A549 (cell line): ENCODE measurements at regions not wholly inside any gene's neighbourhood (a gene's known extent, or its start where the extent isn't known, plus 50 kb on each side); places are given as distances from the start of the nearest gene placed in this dataset.

Experiments used
- FOSL2 ChIP-seq, 2 experiments: fragments of 450-650 bp in 1 of 2; fragments of >200 bp in 1 of 2; sonication (Bioruptor Twin) in 1 of 2; formaldehyde crosslinking; IDR thresholded peaks; 2 replicates each; pipeline versions ENCODE4 v1.5.0 to v1.6.1; 2016 to 2020; ENCODE audit warnings: mild to moderate bottlenecking in 1 of 2, moderate library complexity in 1 of 2
- HOXA7 ChIP-seq: fragments of 250-450 bp; sonication (Bioruptor Pico); IDR thresholded peaks from 2 replicates; pipeline ENCODE4 v1.5.0; 2020; ENCODE audit warnings: mild to moderate bottlenecking, moderate library complexity
- MAZ ChIP-seq: fragments of 150-350 bp; IDR thresholded peaks from 2 replicates; pipeline ENCODE4 v1.6.1; 2014; ENCODE audit warnings: antibody characterized with exemption, low read depth, low read length, borderline replicate concordance
- MYC ChIP-seq: IDR thresholded peaks from 2 replicates; pipeline ENCODE4 v1.6.1; 2012; ENCODE audit warnings: mild to moderate bottlenecking, inconsistent platforms, low read length, improper control_type of control experiment, borderline replicate concordance
- POLR2A ChIP-seq: IDR thresholded peaks from 2 replicates; pipeline ENCODE4 v1.6.1; 2012; ENCODE audit warnings: mild to moderate bottlenecking, low read length
- TF ChIP-seq, protein P1 (sequence below): fragments of >200 bp; sonication (Bioruptor Twin); formaldehyde crosslinking; IDR thresholded peaks from 3 replicates; pipeline ENCODE4 v1.5.1; 2016
- TF ChIP-seq, protein P2 (sequence below): IDR thresholded peaks from 2 replicates; pipeline ENCODE4 v1.6.1; 2012
- TF ChIP-seq, protein P3 (sequence below): IDR thresholded peaks from 2 replicates; pipeline ENCODE4 v1.6.1; 2012

DNA sequence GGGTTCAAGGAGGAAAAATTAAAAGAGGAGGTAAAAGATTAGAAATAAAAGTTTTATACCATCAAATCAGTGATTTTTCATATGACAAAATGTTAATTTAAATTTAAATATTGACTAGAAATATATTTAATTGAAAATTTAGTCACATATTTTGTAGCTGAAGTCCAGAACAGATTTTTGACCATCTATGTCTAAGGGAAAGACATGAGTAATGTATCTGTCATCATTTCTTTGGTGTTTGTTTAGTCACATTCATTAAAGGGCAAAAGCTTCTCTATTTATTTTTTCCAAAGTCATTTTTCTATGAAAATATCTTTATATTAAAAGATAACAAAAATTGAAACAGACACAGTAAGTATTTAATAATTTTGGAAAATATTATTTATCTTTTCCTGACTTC, 252.0 kb upstream of the ISL1 start:
- TF ChIP-seq MAZ, result no peak
- TF ChIP-seq, protein P1, sequence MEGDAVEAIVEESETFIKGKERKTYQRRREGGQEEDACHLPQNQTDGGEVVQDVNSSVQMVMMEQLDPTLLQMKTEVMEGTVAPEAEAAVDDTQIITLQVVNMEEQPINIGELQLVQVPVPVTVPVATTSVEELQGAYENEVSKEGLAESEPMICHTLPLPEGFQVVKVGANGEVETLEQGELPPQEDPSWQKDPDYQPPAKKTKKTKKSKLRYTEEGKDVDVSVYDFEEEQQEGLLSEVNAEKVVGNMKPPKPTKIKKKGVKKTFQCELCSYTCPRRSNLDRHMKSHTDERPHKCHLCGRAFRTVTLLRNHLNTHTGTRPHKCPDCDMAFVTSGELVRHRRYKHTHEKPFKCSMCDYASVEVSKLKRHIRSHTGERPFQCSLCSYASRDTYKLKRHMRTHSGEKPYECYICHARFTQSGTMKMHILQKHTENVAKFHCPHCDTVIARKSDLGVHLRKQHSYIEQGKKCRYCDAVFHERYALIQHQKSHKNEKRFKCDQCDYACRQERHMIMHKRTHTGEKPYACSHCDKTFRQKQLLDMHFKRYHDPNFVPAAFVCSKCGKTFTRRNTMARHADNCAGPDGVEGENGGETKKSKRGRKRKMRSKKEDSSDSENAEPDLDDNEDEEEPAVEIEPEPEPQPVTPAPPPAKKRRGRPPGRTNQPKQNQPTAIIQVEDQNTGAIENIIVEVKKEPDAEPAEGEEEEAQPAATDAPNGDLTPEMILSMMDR, result no peak
- TF ChIP-seq, protein P2, sequence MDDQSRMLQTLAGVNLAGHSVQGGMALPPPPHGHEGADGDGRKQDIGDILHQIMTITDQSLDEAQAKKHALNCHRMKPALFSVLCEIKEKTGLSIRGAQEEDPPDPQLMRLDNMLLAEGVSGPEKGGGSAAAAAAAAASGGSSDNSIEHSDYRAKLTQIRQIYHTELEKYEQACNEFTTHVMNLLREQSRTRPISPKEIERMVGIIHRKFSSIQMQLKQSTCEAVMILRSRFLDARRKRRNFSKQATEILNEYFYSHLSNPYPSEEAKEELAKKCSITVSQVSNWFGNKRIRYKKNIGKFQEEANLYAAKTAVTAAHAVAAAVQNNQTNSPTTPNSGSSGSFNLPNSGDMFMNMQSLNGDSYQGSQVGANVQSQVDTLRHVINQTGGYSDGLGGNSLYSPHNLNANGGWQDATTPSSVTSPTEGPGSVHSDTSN, result no peak
- no peak for TF ChIP-seq POLR2A
- TF ChIP-seq FOSL2 (IDR thresholded peaks at IDR 0.05), result no peak
- TF ChIP-seq FOSL2 (CRISPR knock-in tag; IDR thresholded peaks at IDR 0.05), result no peak
- TF ChIP-seq, protein P3, sequence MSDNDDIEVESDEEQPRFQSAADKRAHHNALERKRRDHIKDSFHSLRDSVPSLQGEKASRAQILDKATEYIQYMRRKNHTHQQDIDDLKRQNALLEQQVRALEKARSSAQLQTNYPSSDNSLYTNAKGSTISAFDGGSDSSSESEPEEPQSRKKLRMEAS, result no peak
- no peak for TF ChIP-seq HOXA7 (CRISPR knock-in tag)
- no peak for TF ChIP-seq MYC
